CD1c-positive myeloid dendritic cell (primary cell): ENCODE measurements at regions not wholly inside any gene's neighbourhood (a gene's known extent, or its start where the extent isn't known, plus 50 kb on each side); places are given as distances from the start of the nearest gene placed in this dataset.
A peak's percentile ranks its signal among the peaks of the same experiment; 100 is the strongest.
"Not testable (repeated sequence)": the region's sequence is repeated elsewhere in the genome, so short reads cannot be mapped to it uniquely, and the experiment has no call there.

Experiments used
- DNase-seq: peaks from one replicate; pipeline ENCODE4 v3.0.0-alpha.2; 2016; ENCODE audit errors: extremely low spot score

- no peak for DNase-seq
Measured at GRCh38 chr20:41786158-41786557, 168.0 kb upstream of the CHD6 start.

GRCh38 chr20:41784209-41784958, 166.2 kb upstream of the CHD6 start:
- no peak for DNase-seq

DNA sequence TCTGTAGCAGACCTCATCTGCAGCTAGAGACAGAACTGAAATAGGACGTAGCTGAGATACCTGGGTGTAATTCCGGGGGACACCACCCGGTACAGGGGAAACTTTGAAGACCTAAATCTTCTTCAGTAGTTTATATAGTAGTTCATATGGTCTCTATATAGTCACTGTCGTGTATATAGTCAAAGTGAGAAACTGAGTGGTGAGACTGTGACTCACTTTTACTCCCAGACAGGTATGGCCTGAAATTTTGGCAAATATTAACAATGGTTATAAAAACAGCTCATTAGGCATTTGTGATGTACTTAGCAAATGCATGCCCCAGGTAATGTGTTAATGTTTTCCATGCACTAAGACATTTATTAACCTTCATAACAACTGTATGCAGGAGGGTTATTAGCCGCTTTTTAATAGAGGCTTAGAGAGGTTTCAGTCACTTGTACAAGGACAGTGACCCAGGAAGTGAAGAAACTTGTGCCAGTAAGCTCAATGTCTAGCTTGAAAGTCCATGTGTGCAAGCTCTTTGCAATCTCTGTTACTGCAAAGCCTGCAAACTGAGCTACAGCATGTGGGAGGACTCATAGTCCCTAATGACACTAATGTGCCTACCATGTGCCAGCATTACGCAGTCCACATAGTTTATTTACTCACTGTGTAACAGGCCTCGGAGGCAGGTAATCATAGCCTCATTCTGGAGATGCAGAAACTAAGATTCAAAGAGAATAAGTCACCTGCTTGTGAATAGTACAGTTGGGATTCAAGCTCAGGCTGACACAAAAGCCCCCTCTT, 165.4 kb upstream of the CHD6 start:
- no peak for DNase-seq

DNA sequence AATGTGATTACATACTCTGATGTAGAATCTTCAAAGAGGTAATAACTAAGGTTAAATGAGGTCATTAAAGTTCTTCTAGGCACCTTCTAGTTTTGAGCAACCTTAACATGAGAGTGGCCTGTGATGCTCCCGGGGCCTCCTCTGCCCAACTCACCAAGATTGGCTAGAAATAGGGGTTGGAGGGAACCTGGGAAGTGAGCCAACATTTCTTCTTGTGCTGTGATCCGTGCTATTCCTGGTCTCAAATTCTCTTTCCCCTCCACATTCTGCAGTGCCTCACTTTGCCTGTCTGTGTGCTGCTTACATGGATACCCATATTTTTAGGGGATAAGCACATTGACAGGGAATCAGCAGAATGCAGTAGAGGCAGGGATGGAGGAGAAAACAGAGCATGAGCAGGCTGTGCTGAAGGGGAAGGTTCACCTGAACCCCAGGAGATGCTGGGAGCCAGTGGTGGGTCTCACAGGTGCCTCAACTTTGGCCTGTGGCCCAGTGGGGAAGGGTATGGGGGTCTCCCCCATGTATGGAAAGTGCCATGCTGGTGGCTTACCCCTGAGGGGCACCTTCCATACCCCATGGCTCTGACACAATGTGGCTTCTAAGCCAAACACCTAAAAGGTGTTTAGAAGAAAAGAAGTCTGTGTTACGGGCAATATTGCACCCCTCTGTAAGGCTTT, 164.7 kb upstream of the CHD6 start:
- DNase-seq, result no peak

DNA sequence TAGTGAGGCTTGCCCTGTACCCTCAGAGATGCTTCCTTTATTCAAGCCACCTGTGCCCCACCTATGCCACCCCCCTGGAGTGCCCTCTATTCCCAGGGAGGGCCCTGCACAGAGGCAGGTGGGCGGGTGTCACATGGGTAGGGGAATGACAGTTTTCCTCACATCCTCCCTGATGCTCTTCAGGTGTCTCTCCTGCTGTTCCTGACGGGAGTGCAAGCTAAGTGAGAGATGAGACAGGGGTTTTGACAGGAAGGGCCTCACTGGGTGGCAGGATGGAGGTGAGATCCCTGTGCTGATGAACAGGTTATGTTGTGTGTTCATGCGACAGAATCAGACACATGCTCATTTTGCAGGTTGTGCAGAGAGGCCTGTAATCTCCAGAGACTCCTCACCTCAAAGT, 164.1 kb upstream of the CHD6 start:
- DNase-seq, result no peak

DNA sequence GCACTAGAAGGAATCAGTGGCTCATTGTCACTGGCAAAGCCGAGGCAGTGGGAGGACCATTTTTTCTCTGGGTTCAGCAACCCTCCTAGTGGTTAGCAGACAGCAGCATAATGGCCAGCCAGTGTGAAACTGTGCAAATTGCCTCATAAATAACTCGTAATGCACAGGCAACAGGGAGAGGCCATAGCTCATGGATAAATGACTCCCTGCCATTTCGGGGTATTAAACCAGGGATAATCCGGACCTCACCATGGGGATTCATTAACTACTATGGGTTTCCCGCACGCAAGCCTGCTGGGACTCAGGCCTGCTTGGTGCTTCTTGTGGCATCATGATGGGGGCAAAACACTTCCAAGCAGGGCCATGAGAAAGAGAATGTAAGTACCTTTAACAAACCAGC, 158.2 kb upstream of the CHD6 start:
- DNase-seq, result no peak

- DNase-seq, result no peak
Measured at GRCh38 chr20:41774291-41774690, 156.1 kb upstream of the CHD6 start.

GRCh38 chr20:41770965-41771364, 152.8 kb upstream of the CHD6 start:
- no peak for DNase-seq

GRCh38 chr20:41770427-41770826, 152.2 kb upstream of the CHD6 start:
- DNase-seq, result no peak

DNA sequence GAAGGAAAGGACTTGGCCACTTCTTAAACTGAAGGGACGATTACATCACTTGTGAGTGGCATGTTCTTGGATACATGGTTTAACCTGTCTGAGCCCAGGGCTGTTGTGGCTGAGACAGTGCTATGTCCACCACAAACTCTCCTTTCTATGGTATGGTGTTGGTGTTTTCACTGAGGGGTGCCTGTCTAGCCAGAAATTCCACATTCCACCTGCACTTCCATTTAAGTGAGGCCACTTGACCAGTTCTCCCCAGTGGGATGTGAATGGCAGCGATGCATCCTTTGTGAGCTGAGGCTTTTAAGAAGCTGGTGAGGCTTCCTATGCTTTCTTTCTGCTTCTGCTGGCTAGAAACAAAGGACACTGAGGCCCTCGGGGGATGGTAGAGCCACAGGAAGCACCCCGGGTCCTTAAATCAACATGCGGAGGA, 151.4 kb upstream of the CHD6 start:
- DNase-seq, result no peak

DNA sequence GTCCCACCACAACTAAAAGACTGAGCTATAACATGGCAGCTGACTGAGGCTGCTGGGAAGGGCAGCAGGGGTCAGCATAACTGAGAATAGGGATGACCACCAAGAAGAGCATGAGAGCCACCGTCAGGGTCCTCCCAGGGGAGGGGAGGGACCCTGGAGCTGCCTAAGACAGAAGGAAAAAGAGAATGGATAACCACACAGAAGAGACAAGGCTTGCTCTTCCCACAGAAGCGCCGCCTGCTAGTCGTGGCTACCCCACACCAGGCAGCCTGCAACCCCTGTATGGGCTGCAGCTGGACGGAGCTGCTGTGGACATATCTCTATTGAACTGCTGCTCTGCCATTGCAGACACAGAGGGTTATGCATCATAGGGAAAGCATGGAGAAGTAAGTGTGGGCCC, 132.0 kb upstream of the CHD6 start:
- no peak for DNase-seq

DNA sequence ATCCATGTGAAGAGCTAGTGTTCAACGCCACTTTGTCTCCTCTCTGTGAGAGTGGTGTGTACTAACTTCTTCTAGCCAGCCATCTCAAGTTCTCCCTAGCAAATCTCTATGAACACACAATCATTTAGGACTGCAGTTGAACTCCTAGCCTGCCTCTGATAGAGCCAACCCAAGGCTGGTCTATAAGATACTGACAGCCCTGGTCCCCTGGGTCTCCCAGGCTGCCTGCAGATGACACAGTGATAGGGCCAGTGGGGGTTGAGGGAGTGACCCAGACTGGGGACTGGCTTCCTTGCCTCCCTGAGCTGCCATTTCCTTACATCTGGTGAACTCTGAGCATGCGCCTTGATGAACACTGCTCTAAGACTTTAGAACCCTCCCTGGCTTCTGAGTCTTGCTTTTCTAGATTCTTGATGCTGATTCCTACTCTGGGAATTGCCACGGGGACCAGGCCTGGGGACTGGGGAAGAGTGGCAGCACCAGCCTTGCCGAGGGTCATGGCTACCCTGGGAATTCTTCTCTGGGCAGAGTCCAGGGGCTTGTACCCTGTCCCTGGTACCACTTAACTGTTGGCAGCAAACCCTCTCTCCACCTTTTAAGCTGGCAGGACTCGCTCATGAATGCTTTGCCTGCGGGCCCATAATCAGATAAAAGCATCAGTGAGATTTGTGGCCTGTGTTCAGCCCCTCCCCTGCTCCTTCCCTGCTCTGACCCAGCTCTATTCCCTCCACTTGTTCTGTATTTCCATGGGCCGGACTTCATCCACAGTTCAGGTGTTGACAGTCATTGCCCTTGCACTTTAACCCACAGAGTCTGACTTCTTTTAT, 130.8 kb upstream of the CHD6 start:
- DNase-seq, result no peak

- DNase-seq, result no peak
Measured at GRCh38 chr20:41748051-41748450, 129.9 kb upstream of the CHD6 start.

GRCh38 chr20:41747226-41747625, 129.0 kb upstream of the CHD6 start:
- no peak for DNase-seq

GRCh38 chr20:41746635-41747034, 128.5 kb upstream of the CHD6 start:
- DNase-seq, result no peak

GRCh38 chr20:41738604-41739206, 120.5 kb upstream of the CHD6 start:
- peak; percentile 35 for DNase-seq

DNA sequence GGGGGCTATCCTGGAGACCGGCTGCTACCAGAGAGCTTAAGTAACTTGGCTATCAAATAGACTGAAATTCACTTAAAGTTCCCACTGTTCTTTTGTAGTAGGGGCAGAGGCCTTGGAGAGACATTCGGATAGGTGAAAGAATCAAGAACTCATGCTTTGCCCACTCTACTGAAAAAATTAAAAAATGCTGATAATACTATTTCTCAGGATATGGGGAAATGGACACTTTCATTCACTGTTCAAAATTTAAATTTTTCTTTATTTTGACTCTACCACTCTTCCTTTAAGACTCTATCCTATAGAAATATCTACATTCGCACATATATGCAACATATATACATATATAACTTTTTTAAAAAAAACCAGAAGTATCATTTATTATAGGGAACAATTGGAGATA, 117.8 kb upstream of the CHD6 start:
- DNase-seq, result no peak

- DNase-seq, result peak; percentile 39
Measured at GRCh38 chr20:41734506-41734945, 116.3 kb upstream of the CHD6 start.

GRCh38 chr20:41733151-41733550, 115.0 kb upstream of the CHD6 start:
- DNase-seq, result no peak

DNA sequence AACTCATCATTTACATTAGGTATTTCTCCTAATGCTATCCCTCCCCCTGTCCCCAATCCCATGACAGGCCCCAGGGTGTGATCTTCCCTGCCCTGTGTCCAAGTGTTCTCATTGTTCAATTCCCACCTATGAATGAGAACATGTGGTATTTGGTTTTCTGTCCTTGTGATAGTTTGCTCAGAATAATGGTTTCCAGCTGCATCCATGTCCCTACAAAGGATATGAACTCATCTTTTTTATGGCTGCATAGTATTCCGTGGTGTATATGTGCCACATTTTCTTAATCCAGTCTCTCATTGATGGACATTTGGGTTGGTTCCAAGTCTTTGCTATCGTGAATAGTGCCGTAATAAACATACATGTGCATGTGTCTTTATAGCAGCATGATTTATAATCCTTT, 113.0 kb upstream of the CHD6 start:
- not testable (repeated sequence) for DNase-seq

GRCh38 chr20:41727681-41728080, 109.5 kb upstream of the CHD6 start:
- DNase-seq, result not testable (repeated sequence)
